HG03439 (cell line): ENCODE measurements at regions not wholly inside any gene's neighbourhood (a gene's known extent, or its start where the extent isn't known, plus 50 kb on each side); places are given as distances from the start of the nearest gene placed in this dataset.

Experiments used
- ATAC-seq: cut with Tn5 transposase; IDR thresholded peaks from one replicate; pipeline ENCODE4 v1.9.1; 2021; ENCODE audit warnings: mild to moderate bottlenecking, moderate library complexity; ENCODE audit not compliant: unreplicated experiment

GRCh38 chr2:5751873-5752482, 59.8 kb downstream of the SOX11 start:
- ATAC-seq = no peak

GRCh38 chr2:5756272-5756671, 64.1 kb downstream of the SOX11 start:
- ATAC-seq = no peak

- ATAC-seq = no peak
Measured at GRCh38 chr2:5758346-5758745, 66.2 kb downstream of the SOX11 start.

- ATAC-seq = no peak
Measured at GRCh38 chr2:5759949-5760348, 67.8 kb downstream of the SOX11 start.

GRCh38 chr2:5763531-5763930, 71.3 kb downstream of the SOX11 start:
- no peak for ATAC-seq

- no peak for ATAC-seq
Measured at GRCh38 chr2:5764041-5764440, 71.9 kb downstream of the SOX11 start.

- no peak for ATAC-seq
Measured at GRCh38 chr2:5766056-5766455, 73.9 kb downstream of the SOX11 start.

- no peak for ATAC-seq
Measured at GRCh38 chr2:5766561-5766960, 74.4 kb downstream of the SOX11 start.

- ATAC-seq = no peak
Measured at GRCh38 chr2:5777131-5777535, 84.9 kb downstream of the SOX11 start.

GRCh38 chr2:5781679-5782078, 89.5 kb downstream of the SOX11 start:
- ATAC-seq = no peak

- ATAC-seq = no peak
Measured at GRCh38 chr2:5782103-5782502, 89.9 kb downstream of the SOX11 start.

GRCh38 chr2:5788447-5788846, 96.3 kb downstream of the SOX11 start:
- ATAC-seq = no peak

- no peak for ATAC-seq
Measured at GRCh38 chr2:5791371-5791770, 99.2 kb downstream of the SOX11 start.

GRCh38 chr2:5794012-5794411, 101.8 kb downstream of the SOX11 start:
- ATAC-seq = no peak

- no peak for ATAC-seq
Measured at GRCh38 chr2:5798084-5798483, 105.9 kb downstream of the SOX11 start.

- ATAC-seq = no peak
Measured at GRCh38 chr2:5799348-5799747, 107.2 kb downstream of the SOX11 start.

GRCh38 chr2:5803547-5803946, 111.4 kb downstream of the SOX11 start:
- no peak for ATAC-seq

GRCh38 chr2:5818961-5819600, 126.9 kb downstream of the SOX11 start:
- no peak for ATAC-seq

- ATAC-seq = no peak
Measured at GRCh38 chr2:5824126-5824525, 131.9 kb downstream of the SOX11 start.

- ATAC-seq = no peak
Measured at GRCh38 chr2:5825686-5826085, 133.5 kb downstream of the SOX11 start.

- no peak for ATAC-seq
Measured at GRCh38 chr2:5826979-5827655, 134.9 kb downstream of the SOX11 start.

- no peak for ATAC-seq
Measured at GRCh38 chr2:5834501-5834900, 142.3 kb downstream of the SOX11 start.
